DOHH2 (cell line): ENCODE measurements at regions not wholly inside any gene's neighbourhood (a gene's known extent, or its start where the extent isn't known, plus 50 kb on each side); places are given as distances from the start of the nearest gene placed in this dataset.

Experiments used
- EZH2phosphoT487 ChIP-seq: fragments of 200-600 bp; sonication (generic); IDR thresholded peaks from 2 replicates; pipeline ENCODE4 v1.6.1; 2017; ENCODE audit warnings: borderline replicate concordance, mild to moderate bottlenecking, antibody characterized with exemption, low read length, moderate library complexity, mixed read lengths
- TF ChIP-seq, protein P1 (sequence below): fragments of 200-600 bp; sonication (generic); IDR thresholded peaks from one replicate; pipeline ENCODE4 v1.5.1; 2014; ENCODE audit warnings: antibody characterized with exemption, mild to moderate bottlenecking, low read depth, low read length; ENCODE audit not compliant: poor library complexity, severe bottlenecking

DNA sequence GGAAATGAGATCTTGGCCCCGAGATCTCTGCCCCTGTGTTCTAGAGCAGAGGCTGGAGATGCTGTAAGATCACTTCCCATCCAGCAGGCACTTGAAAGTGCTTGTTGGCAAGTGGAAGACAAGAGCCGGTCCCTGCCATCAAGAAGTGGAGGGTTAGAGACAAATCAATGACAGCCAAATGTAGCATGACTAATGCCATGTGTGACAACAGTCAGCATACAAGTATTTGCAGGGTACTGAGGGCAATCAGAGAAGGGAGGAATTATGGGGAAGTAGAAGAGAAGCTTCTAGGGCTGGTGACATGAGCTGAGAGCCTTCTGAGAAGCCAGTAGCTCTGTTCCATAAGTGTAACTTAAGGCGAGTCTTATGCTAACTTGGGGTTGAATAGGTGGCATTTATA lies 58.6 kb downstream of the TMEM17 start:
- TF ChIP-seq, protein P1, sequence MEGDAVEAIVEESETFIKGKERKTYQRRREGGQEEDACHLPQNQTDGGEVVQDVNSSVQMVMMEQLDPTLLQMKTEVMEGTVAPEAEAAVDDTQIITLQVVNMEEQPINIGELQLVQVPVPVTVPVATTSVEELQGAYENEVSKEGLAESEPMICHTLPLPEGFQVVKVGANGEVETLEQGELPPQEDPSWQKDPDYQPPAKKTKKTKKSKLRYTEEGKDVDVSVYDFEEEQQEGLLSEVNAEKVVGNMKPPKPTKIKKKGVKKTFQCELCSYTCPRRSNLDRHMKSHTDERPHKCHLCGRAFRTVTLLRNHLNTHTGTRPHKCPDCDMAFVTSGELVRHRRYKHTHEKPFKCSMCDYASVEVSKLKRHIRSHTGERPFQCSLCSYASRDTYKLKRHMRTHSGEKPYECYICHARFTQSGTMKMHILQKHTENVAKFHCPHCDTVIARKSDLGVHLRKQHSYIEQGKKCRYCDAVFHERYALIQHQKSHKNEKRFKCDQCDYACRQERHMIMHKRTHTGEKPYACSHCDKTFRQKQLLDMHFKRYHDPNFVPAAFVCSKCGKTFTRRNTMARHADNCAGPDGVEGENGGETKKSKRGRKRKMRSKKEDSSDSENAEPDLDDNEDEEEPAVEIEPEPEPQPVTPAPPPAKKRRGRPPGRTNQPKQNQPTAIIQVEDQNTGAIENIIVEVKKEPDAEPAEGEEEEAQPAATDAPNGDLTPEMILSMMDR = no peak
- no peak for TF ChIP-seq EZH2phosphoT487
